NCI-H524 (cell line): ENCODE measurements at regions not wholly inside any gene's neighbourhood (a gene's known extent, or its start where the extent isn't known, plus 50 kb on each side); places are given as distances from the start of the nearest gene placed in this dataset.
"Not testable (repeated sequence)": the region's sequence is repeated elsewhere in the genome, so short reads cannot be mapped to it uniquely, and the experiment has no call there.

Experiments used
- DNase-seq, 2 experiments: peaks; one replicate each; lab custom pipeline; 2025; lab: John Stamatoyannopoulos, UW

- DNase-seq, result no peak
Measured at GRCh38 chrX:22534643-22535042, 261.9 kb downstream of the CBLL2 start.

- DNase-seq, result no peak
Measured at GRCh38 chrX:22536746-22537304, 264.1 kb downstream of the CBLL2 start.

- no peak for DNase-seq
Measured at GRCh38 chrX:22538580-22538979, 265.9 kb downstream of the CBLL2 start.

- DNase-seq, result no peak
Measured at GRCh38 chrX:22541926-22542325, 269.2 kb downstream of the CBLL2 start.

- DNase-seq, result no peak
Measured at GRCh38 chrX:22542641-22543040, 269.9 kb downstream of the CBLL2 start.

GRCh38 chrX:22559506-22559905 is 286.8 kb downstream of the CBLL2 start:
- no peak for DNase-seq

- DNase-seq, result no peak
Measured at GRCh38 chrX:22575161-22575845, 302.6 kb downstream of the CBLL2 start.

GRCh38 chrX:22577181-22577580 is 304.5 kb downstream of the CBLL2 start:
- DNase-seq, result no peak

- DNase-seq, result no peak
Measured at GRCh38 chrX:22585831-22586230, 313.1 kb downstream of the CBLL2 start.

- no peak for DNase-seq
Measured at GRCh38 chrX:22589845-22590244, 317.1 kb downstream of the CBLL2 start.

- DNase-seq, result no peak
Measured at GRCh38 chrX:22594766-22595165, 322.1 kb downstream of the CBLL2 start.

GRCh38 chrX:22603060-22603459 is 330.3 kb downstream of the CBLL2 start:
- peak; percentile 69 to 92 for DNase-seq

- not testable (repeated sequence) for DNase-seq
Measured at GRCh38 chrX:22609452-22609851, 336.7 kb downstream of the CBLL2 start.

- no peak for DNase-seq
Measured at GRCh38 chrX:22616867-22617266, 344.2 kb downstream of the CBLL2 start.

GRCh38 chrX:22627576-22627975 is 354.9 kb downstream of the CBLL2 start:
- DNase-seq, result no peak

GRCh38 chrX:22628275-22628674 is 355.6 kb downstream of the CBLL2 start:
- DNase-seq, result no peak

GRCh38 chrX:22629105-22629725 is 356.5 kb downstream of the CBLL2 start:
- no peak for DNase-seq

GRCh38 chrX:22634083-22634482 is 361.4 kb downstream of the CBLL2 start:
- no peak for DNase-seq

- DNase-seq, result no peak
Measured at GRCh38 chrX:22634751-22635150, 362.0 kb downstream of the CBLL2 start.

- no peak for DNase-seq
Measured at GRCh38 chrX:22648281-22648680, 351.5 kb upstream of the DDX53 start.

GRCh38 chrX:22650691-22651090 is 349.1 kb upstream of the DDX53 start:
- no peak for DNase-seq

GRCh38 chrX:22652596-22652995 is 347.2 kb upstream of the DDX53 start:
- DNase-seq, result peak in 1 of 2 experiments; percentile 58

GRCh38 chrX:22660756-22661155 is 339.0 kb upstream of the DDX53 start:
- no peak for DNase-seq

- no peak for DNase-seq
Measured at GRCh38 chrX:22662776-22663175, 337.0 kb upstream of the DDX53 start.
